ENCODE measurements at regions not wholly inside any gene's neighbourhood (a gene's known extent, or its start where the extent isn't known, plus 50 kb on each side); places are given as distances from the start of the nearest gene placed in this dataset.

GRCh38 chr1:177744906-177745305 lies 225.0 kb downstream of the SEC16B start:
- TF ChIP-seq CTCF (IDR thresholded peaks at IDR 0.05; ENCODE audit: insufficient read depth, low read depth, low read length, missing control alignments): no peak
- DNase-seq (ENCODE audit: low read depth): no peak
- no peak overlapping the region for H3K4me3 ChIP-seq (ENCODE audit: low read length)

- no peak for TF ChIP-seq CTCF (IDR thresholded peaks at IDR 0.05; ENCODE audit: insufficient read depth, low read depth, low read length, missing control alignments)
- DNase-seq (ENCODE audit: low read depth): no peak
- no peak overlapping the region for H3K4me3 ChIP-seq (ENCODE audit: low read length)
These were observed 228.4 kb downstream of the SEC16B start for GRCh38 chr1:177741476-177741875.

GRCh38 chr1:177739780-177740179 lies 230.1 kb downstream of the SEC16B start:
- DNase-seq (ENCODE audit: low read depth): no peak
- no peak for TF ChIP-seq CTCF (IDR thresholded peaks at IDR 0.05; ENCODE audit: insufficient read depth, low read depth, low read length, missing control alignments)

GRCh38 chr1:177737456-177737855 lies 232.4 kb downstream of the SEC16B start:
- DNase-seq (ENCODE audit: low read depth): no peak
- TF ChIP-seq CTCF (IDR thresholded peaks at IDR 0.05; ENCODE audit: insufficient read depth, low read depth, low read length, missing control alignments): no peak
- H3K4me3 ChIP-seq (ENCODE audit: low read length): no peak overlapping the region

More at GRCh38 chr1:177739780-177740179, 230.1 kb downstream of the SEC16B start:
- H3K4me3 ChIP-seq (ENCODE audit: low read length): no peak overlapping the region

- no peak overlapping the region for H3K4me3 ChIP-seq (ENCODE audit: low read length)
- no peak for DNase-seq (ENCODE audit: low read depth)
- no peak for TF ChIP-seq CTCF (IDR thresholded peaks at IDR 0.05; ENCODE audit: insufficient read depth, low read depth, low read length, missing control alignments)
These were observed 237.7 kb downstream of the SEC16B start for GRCh38 chr1:177732178-177732577.

GRCh38 chr1:177729646-177730045 lies 240.2 kb downstream of the SEC16B start:
- no peak overlapping the region for H3K4me3 ChIP-seq (ENCODE audit: low read length)
- DNase-seq (ENCODE audit: low read depth): no peak
- TF ChIP-seq CTCF (IDR thresholded peaks at IDR 0.05; ENCODE audit: insufficient read depth, low read depth, low read length, missing control alignments): no peak

GRCh38 chr1:177723533-177723932 lies 246.3 kb downstream of the SEC16B start:
- H3K4me3 ChIP-seq (ENCODE audit: low read length): no peak overlapping the region
- no peak for DNase-seq (ENCODE audit: low read depth)
- TF ChIP-seq CTCF (IDR thresholded peaks at IDR 0.05; ENCODE audit: insufficient read depth, low read depth, low read length, missing control alignments): no peak

Measured in epithelial cell of esophagus (primary cell).